ENCODE measurements at regions not wholly inside any gene's neighbourhood (a gene's known extent, or its start where the extent isn't known, plus 50 kb on each side); places are given as distances from the start of the nearest gene placed in this dataset.

- no peaks in the 10 kb centered on the region for H3K4me1 ChIP-seq (ENCODE audit: low read depth, poor library complexity, severe bottlenecking)
- no peak for TF ChIP-seq CTCF (conservative IDR thresholded peaks at IDR 0.05; ENCODE audit: low read depth, low read length)
- H2AFZ ChIP-seq (ENCODE audit: low read depth) = no peak overlapping the region
- no peak overlapping the region for H3K9ac ChIP-seq
- H3K27ac ChIP-seq = no peak overlapping the region
- H3K36me3 ChIP-seq (ENCODE audit: insufficient read depth) = no peaks in the 10 kb centered on the region
- no peaks in the 10 kb centered on the region for H3K27me3 ChIP-seq (ENCODE audit: insufficient read depth, low read depth)
- H3K4me3 ChIP-seq (IDR thresholded peaks at IDR 0.05; ENCODE audit: insufficient read depth, low read depth, low read length) = no peak overlapping the region
- H3K4me2 ChIP-seq = no peak overlapping the region
- H3K79me2 ChIP-seq (ENCODE audit: insufficient read depth, low read depth) = no peaks in the 10 kb centered on the region
- H4K20me1 ChIP-seq (ENCODE audit: insufficient read depth) = no peaks in the 10 kb centered on the region
Observed at GRCh38 chrX:5829469-5829868, 399.2 kb downstream of the NLGN4X start.

GRCh38 chrX:5829060-5829459, 399.6 kb downstream of the NLGN4X start:
- TF ChIP-seq CTCF (conservative IDR thresholded peaks at IDR 0.05; ENCODE audit: low read depth, low read length) = no peak
- H3K79me2 ChIP-seq (ENCODE audit: insufficient read depth, low read depth) = no peaks in the 10 kb centered on the region
- no peak overlapping the region for H3K27ac ChIP-seq
- H3K9ac ChIP-seq = no peak overlapping the region
- no peak overlapping the region for H3K4me2 ChIP-seq
- no peaks in the 10 kb centered on the region for H3K36me3 ChIP-seq (ENCODE audit: insufficient read depth)
- no peak overlapping the region for H3K4me3 ChIP-seq (IDR thresholded peaks at IDR 0.05; ENCODE audit: insufficient read depth, low read depth, low read length)
- no peaks in the 10 kb centered on the region for H3K4me1 ChIP-seq (ENCODE audit: low read depth, poor library complexity, severe bottlenecking)
- H2AFZ ChIP-seq (ENCODE audit: low read depth) = no peak overlapping the region
- H3K27me3 ChIP-seq (ENCODE audit: insufficient read depth, low read depth) = no peaks in the 10 kb centered on the region
- H4K20me1 ChIP-seq (ENCODE audit: insufficient read depth) = no peaks in the 10 kb centered on the region

GRCh38 chrX:5823903-5824302, 404.8 kb downstream of the NLGN4X start:
- no peaks in the 10 kb centered on the region for H4K20me1 ChIP-seq (ENCODE audit: insufficient read depth)
- H3K79me2 ChIP-seq (ENCODE audit: insufficient read depth, low read depth) = no peaks in the 10 kb centered on the region
- H3K4me2 ChIP-seq = no peak overlapping the region
- no peaks in the 10 kb centered on the region for H3K36me3 ChIP-seq (ENCODE audit: insufficient read depth)
- no peak for TF ChIP-seq CTCF (conservative IDR thresholded peaks at IDR 0.05; ENCODE audit: low read depth, low read length)
- H3K27ac ChIP-seq = no peak overlapping the region
- no peak overlapping the region for H2AFZ ChIP-seq (ENCODE audit: low read depth)
- H3K4me3 ChIP-seq (IDR thresholded peaks at IDR 0.05; ENCODE audit: insufficient read depth, low read depth, low read length) = no peak overlapping the region
- no peaks in the 10 kb centered on the region for H3K27me3 ChIP-seq (ENCODE audit: insufficient read depth, low read depth)
- H3K9ac ChIP-seq = no peak overlapping the region
- H3K4me1 ChIP-seq (ENCODE audit: low read depth, poor library complexity, severe bottlenecking) = no peaks in the 10 kb centered on the region

GRCh38 chrX:5810636-5811035, 418.0 kb downstream of the NLGN4X start:
- no peaks in the 10 kb centered on the region for H3K27me3 ChIP-seq (ENCODE audit: insufficient read depth, low read depth)
- H3K36me3 ChIP-seq (ENCODE audit: insufficient read depth) = no peaks in the 10 kb centered on the region
- H3K4me2 ChIP-seq = no peak overlapping the region
- no peaks in the 10 kb centered on the region for H3K4me1 ChIP-seq (ENCODE audit: low read depth, poor library complexity, severe bottlenecking)
- no peak overlapping the region for H3K4me3 ChIP-seq (IDR thresholded peaks at IDR 0.05; ENCODE audit: insufficient read depth, low read depth, low read length)
- TF ChIP-seq CTCF (conservative IDR thresholded peaks at IDR 0.05; ENCODE audit: low read depth, low read length) = no peak
- no peak overlapping the region for H3K27ac ChIP-seq
- H2AFZ ChIP-seq (ENCODE audit: low read depth) = no peak overlapping the region
- no peaks in the 10 kb centered on the region for H4K20me1 ChIP-seq (ENCODE audit: insufficient read depth)
- H3K9ac ChIP-seq = no peak overlapping the region
- H3K79me2 ChIP-seq (ENCODE audit: insufficient read depth, low read depth) = no peaks in the 10 kb centered on the region

GRCh38 chrX:5807181-5807580, 421.5 kb downstream of the NLGN4X start:
- no peak overlapping the region for H3K9ac ChIP-seq
- no peaks in the 10 kb centered on the region for H3K79me2 ChIP-seq (ENCODE audit: insufficient read depth, low read depth)
- H2AFZ ChIP-seq (ENCODE audit: low read depth) = no peak overlapping the region
- TF ChIP-seq CTCF (conservative IDR thresholded peaks at IDR 0.05; ENCODE audit: low read depth, low read length) = no peak
- no peak overlapping the region for H3K4me3 ChIP-seq (IDR thresholded peaks at IDR 0.05; ENCODE audit: insufficient read depth, low read depth, low read length)
- H4K20me1 ChIP-seq (ENCODE audit: insufficient read depth) = no peaks in the 10 kb centered on the region
- no peaks in the 10 kb centered on the region for H3K27me3 ChIP-seq (ENCODE audit: insufficient read depth, low read depth)
- H3K4me1 ChIP-seq (ENCODE audit: low read depth, poor library complexity, severe bottlenecking) = no peaks in the 10 kb centered on the region
- H3K27ac ChIP-seq = no peak overlapping the region
- no peaks in the 10 kb centered on the region for H3K36me3 ChIP-seq (ENCODE audit: insufficient read depth)
- no peak overlapping the region for H3K4me2 ChIP-seq
